ENCODE measurements at regions not wholly inside any gene's neighbourhood (a gene's known extent, or its start where the extent isn't known, plus 50 kb on each side); places are given as distances from the start of the nearest gene placed in this dataset.
"Not testable (repeated sequence)": the region's sequence is repeated elsewhere in the genome, so short reads cannot be mapped to it uniquely, and the experiment has no call there.

GRCh38 chr9:115411516-115411915 lies 293.6 kb upstream of the TNC start:
- DNase-seq: no peak

- no peak for DNase-seq
Measured at GRCh38 chr9:115411993-115412452, 294.1 kb upstream of the TNC start.

- no peak for DNase-seq
Measured at GRCh38 chr9:115412656-115413055, 294.7 kb upstream of the TNC start.

DNA sequence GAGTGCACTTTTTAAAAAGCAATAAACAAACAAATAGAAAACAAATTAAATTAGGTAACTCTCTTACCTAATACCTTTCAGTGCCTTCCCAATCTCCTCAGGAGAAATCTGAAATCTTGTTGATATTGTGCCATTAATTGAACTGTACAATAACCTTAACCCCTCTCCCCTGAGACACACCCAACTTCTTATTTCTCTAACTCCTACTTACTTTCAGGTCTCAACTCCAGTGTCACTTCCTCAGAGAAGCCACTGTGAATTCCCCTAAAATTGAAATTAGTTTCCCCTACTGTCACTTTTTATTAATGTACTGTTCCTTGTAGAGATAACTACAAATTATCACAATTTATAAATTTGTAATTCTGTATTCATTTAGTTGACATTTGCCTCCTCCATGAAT lies 295.3 kb upstream of the TNC start:
- DNase-seq: no peak

- DNase-seq: no peak
Measured at GRCh38 chr9:115413766-115414382, 295.9 kb upstream of the TNC start.

GRCh38 chr9:115414561-115414960 lies 296.6 kb upstream of the TNC start:
- DNase-seq: no peak

GRCh38 chr9:115415450-115415849 lies 297.5 kb upstream of the TNC start:
- DNase-seq: no peak

GRCh38 chr9:115416299-115416698 lies 298.3 kb upstream of the TNC start:
- DNase-seq: no peak

GRCh38 chr9:115418181-115418580 lies 300.2 kb upstream of the TNC start:
- DNase-seq: not testable (repeated sequence)

DNA sequence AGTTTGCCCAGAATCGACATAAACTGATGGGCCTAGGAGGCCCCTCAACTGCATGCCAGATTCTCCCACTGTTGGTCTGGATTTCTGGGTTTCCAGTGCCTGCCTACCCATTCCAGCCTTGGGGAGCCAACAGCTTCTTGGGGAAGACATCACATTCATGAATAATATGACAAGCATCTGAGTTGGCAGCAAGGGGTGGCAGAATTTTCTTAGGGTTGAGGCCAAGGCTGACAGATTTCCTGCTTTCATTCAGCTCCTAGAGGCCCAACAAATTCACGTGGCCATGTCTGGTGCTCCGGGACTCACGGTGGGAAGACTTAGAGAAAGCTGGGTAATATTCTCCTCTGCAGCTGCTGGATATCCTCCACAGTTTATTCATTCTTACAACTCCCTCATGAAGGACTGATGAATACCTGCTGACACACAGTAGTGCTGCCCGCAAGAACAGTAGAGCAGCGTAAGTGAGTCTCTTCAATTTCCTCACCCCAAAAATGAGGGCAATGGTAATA lies 305.0 kb upstream of the TNC start:
- no peak for DNase-seq

DNA sequence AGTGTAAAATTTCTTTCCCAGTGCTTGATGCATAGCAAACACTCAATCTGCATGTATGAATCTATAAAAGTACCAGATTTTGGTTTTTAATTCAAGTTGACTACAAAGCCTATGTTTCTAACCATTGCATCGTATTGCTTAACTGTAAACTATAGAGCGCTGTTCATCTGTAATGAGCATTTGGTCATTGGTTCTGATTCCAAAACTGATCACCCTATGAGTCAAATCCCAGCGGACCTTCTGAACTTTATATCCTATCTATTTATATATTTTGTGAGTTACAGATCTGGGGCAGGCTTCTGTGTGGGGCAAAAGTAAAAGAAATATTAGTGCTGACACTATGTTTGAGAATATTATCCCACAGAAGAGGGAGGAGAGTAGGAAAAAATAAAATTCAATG lies 305.7 kb upstream of the TNC start:
- no peak for DNase-seq

DNA sequence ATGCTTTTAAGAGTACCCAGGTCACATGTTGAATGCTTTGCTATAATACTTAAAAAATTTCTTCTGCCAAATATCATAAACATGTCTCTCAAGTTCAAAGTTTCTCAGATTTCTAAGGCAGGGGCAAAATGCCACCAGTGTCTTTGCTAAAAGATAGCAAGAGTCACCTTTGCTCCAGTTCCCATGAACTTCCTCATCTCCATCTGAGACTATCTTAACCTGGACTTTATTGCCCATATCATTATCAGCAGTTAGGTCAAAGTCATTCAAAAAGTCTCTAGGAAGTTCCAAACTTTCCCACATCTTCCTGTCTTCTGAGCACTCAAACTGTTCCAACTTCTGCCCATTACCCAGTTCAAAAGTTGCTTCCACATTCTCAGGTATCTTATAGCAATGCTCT lies 307.6 kb upstream of the TNC start:
- no peak for DNase-seq

GRCh38 chr9:115437418-115437817 lies 319.5 kb upstream of the TNC start:
- DNase-seq: no peak

- DNase-seq: no peak
Measured at GRCh38 chr9:115439641-115440040, 321.7 kb upstream of the TNC start.

DNA sequence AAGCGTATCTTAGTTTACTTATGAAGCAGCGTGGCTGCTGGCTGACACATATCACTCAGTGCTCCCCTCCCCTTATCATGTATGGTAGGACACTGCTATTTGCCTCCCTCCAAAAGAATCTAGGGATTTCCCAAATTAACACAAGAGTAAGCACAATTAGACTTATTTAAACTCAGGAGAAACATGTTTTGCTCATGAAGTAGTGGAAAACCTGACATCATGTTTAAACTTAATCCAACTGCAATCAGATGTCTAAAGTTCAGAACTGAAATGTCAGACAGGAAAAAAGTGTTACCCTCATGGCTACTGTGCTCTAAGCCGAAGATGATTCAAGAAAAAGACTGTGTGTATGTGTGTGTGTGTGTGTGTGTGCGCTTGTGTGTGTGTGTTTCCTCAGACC lies 324.1 kb upstream of the TNC start:
- DNase-seq: no peak

- no peak for DNase-seq
Measured at GRCh38 chr9:115443890-115444289, 325.9 kb upstream of the TNC start.

DNA sequence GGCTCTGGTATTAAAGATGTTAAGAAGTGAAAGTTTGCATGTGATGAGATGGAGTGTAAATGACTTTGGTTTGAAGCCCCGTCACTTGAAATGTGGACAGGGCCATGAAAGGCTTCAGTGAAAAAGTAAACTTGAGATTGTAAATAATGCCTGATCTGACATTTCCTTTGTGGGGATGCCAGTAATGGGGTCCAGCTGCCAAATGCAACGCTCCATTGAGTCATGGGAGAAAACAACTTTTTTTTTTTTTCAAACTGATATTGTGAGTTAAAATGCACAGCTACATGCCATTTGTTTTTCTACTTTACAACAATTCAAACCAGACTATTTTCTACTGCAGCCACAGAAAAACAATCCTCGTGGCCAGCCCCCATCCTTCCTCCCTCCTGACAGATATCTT lies 327.0 kb upstream of the TNC start:
- DNase-seq: no peak

DNA sequence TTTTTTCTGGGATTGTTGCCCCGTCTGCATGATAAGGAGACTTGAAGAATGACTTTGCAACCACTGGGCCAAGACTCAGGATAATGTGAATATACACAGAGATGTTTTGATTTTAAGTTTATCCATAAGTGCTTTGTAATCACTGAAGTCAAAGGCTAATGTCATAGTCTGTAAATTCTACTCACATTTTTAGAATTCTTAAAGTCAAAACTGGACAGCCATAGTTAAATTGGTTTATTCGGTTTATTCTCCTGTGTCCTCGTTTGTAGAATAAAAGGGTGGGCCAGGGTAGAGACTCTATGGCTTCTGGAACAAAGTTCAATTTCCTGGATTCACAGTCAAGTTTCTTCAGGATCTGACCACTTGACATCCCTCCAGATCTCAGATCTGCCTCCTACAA lies 327.7 kb upstream of the TNC start:
- DNase-seq: no peak

DNA sequence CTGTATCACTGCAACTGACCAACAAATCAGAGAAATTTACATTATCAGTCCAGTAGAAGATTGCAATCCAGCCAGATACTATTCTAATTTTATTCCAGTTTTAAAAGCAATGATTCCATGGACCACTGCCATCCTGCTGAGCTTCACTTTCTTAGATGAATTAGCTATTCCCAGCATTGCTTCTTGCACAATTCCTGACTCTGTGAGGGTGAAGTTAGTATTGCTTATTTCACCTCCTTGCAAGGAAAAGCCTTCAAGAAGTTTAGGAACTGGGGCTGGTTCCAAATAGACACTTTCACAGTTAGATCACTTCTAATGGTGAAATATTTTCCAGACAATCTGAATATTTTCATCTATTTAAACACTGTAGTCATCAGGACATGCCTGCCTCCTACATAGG lies 338.6 kb upstream of the TNC start:
- DNase-seq: no peak

GRCh38 chr9:115461280-115461679 lies 343.3 kb upstream of the TNC start:
- DNase-seq: no peak

GRCh38 chr9:115462623-115463022 lies 344.7 kb upstream of the TNC start:
- no peak for DNase-seq

- DNase-seq: no peak
Measured at GRCh38 chr9:115466756-115467155, 348.8 kb upstream of the TNC start.

- no peak for DNase-seq
Measured at GRCh38 chr9:115469841-115470240, 351.9 kb upstream of the TNC start.

GRCh38 chr9:115473032-115473431 lies 355.1 kb upstream of the TNC start:
- not testable (repeated sequence) for DNase-seq

DNA sequence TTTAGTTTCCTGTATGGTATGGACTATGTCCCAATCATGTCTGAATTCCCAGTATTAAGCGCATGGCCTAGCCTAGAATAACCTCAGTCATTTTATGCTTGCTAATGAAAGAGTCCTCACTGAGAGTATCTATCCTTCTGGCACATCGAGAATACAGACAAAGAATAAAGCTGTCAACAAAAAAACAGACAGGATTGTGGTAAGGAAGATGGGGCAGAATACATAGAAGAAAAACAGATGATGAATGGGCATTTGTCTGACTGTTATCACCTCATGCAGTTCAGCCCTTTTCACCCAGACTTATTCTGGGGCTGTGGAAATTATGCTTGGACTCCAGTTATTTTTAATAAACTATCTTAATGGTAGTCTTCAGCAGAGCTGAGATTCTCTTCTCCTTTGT lies 363.8 kb upstream of the TNC start:
- no peak for DNase-seq

Measured in NCI-H1930 (cell line).